ENCODE measurements at regions not wholly inside any gene's neighbourhood (a gene's known extent, or its start where the extent isn't known, plus 50 kb on each side); places are given as distances from the start of the nearest gene placed in this dataset.

- ATAC-seq (no peak), DNase-seq (no peak)
- intact Hi-C loops (cut with DNase I, micrococcal nuclease) = no loop called here
Observed at GRCh38 chr2:217475791-217476190, 527.0 kb downstream of the TNS1 start.

GRCh38 chr2:217475101-217475500, 527.7 kb downstream of the TNS1 start:
- ATAC-seq = no peak
- intact Hi-C loops (cut with DNase I, micrococcal nuclease) = no loop called here
- no peak for DNase-seq

GRCh38 chr2:217471319-217471718, 531.5 kb downstream of the TNS1 start:
- DNase-seq (no peak), ATAC-seq (no peak)
- intact Hi-C loops (cut with DNase I, micrococcal nuclease) = no loop called here

GRCh38 chr2:217469203-217469810, 533.5 kb downstream of the TNS1 start:
- ATAC-seq (no peak), DNase-seq (no peak)
- intact Hi-C loops (cut with DNase I, micrococcal nuclease) = no loop called here

- intact Hi-C loops (cut with DNase I, micrococcal nuclease) = no loop called here
- DNase-seq (no peak), ATAC-seq (no peak)
Observed at GRCh38 chr2:217468042-217468830, 534.6 kb downstream of the TNS1 start.

- DNase-seq = no peak
- intact Hi-C loops (cut with DNase I, micrococcal nuclease) = no loop called here
- ATAC-seq = no peak
Observed at GRCh38 chr2:217467331-217467730, 535.5 kb downstream of the TNS1 start.

- DNase-seq (no peak), ATAC-seq (no peak)
- intact Hi-C loops (cut with DNase I, micrococcal nuclease) = no loop called here
Observed at GRCh38 chr2:217466805-217467204, 536.0 kb downstream of the TNS1 start.

- ATAC-seq (no peak), DNase-seq (no peak)
- intact Hi-C loops (cut with DNase I, micrococcal nuclease) = no loop called here
Observed at GRCh38 chr2:217466104-217466503, 536.7 kb downstream of the TNS1 start.

- ATAC-seq = no peak
- DNase-seq = no peak
- intact Hi-C loops (cut with DNase I, micrococcal nuclease) = no loop called here
Observed at GRCh38 chr2:217465100-217465499, 537.7 kb downstream of the TNS1 start.

GRCh38 chr2:217463402-217464075, 539.3 kb downstream of the TNS1 start:
- no peak for DNase-seq
- intact Hi-C loops (cut with DNase I, micrococcal nuclease) = no loop called here
- no peak for ATAC-seq

- ATAC-seq = no peak
- intact Hi-C loops (cut with DNase I, micrococcal nuclease) = no loop called here
- DNase-seq = no peak
Observed at GRCh38 chr2:217462121-217462520, 540.7 kb downstream of the TNS1 start.

- intact Hi-C loops (cut with DNase I, micrococcal nuclease) = no loop called here
- ATAC-seq (no peak), DNase-seq (no peak)
Observed at GRCh38 chr2:217461674-217462073, 541.1 kb downstream of the TNS1 start.

- ATAC-seq (no peak), DNase-seq (no peak)
- intact Hi-C loops (cut with DNase I, micrococcal nuclease) = no loop called here
Observed at GRCh38 chr2:217459680-217460405, 543.0 kb downstream of the TNS1 start.

- intact Hi-C loops (cut with DNase I, micrococcal nuclease) = no loop called here
- DNase-seq (no peak), ATAC-seq (no peak)
Observed at GRCh38 chr2:217459016-217459415, 543.8 kb downstream of the TNS1 start.

- intact Hi-C loops (cut with DNase I, micrococcal nuclease) = no loop called here
- DNase-seq = no peak
- ATAC-seq = no peak
Observed at GRCh38 chr2:217456016-217456415, 546.8 kb downstream of the TNS1 start.

- no peak for ATAC-seq
- intact Hi-C loops (cut with DNase I, micrococcal nuclease) = no loop called here
- DNase-seq = no peak
Observed at GRCh38 chr2:217452928-217453327, 549.9 kb downstream of the TNS1 start.

- DNase-seq (no peak), ATAC-seq (no peak)
- intact Hi-C loops (cut with DNase I, micrococcal nuclease) = no loop called here
Observed at GRCh38 chr2:217451666-217452065, 551.1 kb downstream of the TNS1 start.

- intact Hi-C loops (cut with DNase I, micrococcal nuclease) = no loop called here
- no peak for ATAC-seq
- no peak for DNase-seq
Observed at GRCh38 chr2:217449444-217449843, 553.4 kb downstream of the TNS1 start.

GRCh38 chr2:217448860-217449259, 553.9 kb downstream of the TNS1 start:
- intact Hi-C loops (cut with DNase I, micrococcal nuclease) = no loop called here
- no peak for ATAC-seq
- DNase-seq = no peak

- DNase-seq (no peak), ATAC-seq (no peak)
- intact Hi-C loops (cut with DNase I, micrococcal nuclease) = no loop called here
Observed at GRCh38 chr2:217445723-217446122, 557.1 kb downstream of the TNS1 start.

Measured in left colon (tissue), 2 donors.